ENCODE measurements at regions not wholly inside any gene's neighbourhood (a gene's known extent, or its start where the extent isn't known, plus 50 kb on each side); places are given as distances from the start of the nearest gene placed in this dataset.

DNA sequence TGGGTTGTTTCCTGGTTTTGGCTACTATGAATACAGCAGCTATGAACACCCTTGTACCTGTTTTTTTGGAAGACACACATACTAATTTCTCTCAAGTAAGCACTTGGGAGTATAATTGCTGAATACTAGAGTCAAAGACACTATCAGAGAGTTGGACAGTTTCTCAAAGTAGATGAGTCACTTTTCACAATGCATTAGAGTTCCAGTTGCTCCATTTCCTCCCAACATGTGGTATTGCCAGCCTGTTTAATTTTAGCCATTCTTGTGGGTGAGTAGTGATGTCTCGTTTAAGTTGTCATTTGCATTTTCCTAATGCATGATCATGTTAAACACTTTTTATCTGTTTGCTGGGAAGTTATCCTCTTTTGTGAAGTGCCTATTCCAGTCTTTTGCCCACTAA is 81.6 kb upstream of the GDNF start:
- TF ChIP-seq, protein P1, sequence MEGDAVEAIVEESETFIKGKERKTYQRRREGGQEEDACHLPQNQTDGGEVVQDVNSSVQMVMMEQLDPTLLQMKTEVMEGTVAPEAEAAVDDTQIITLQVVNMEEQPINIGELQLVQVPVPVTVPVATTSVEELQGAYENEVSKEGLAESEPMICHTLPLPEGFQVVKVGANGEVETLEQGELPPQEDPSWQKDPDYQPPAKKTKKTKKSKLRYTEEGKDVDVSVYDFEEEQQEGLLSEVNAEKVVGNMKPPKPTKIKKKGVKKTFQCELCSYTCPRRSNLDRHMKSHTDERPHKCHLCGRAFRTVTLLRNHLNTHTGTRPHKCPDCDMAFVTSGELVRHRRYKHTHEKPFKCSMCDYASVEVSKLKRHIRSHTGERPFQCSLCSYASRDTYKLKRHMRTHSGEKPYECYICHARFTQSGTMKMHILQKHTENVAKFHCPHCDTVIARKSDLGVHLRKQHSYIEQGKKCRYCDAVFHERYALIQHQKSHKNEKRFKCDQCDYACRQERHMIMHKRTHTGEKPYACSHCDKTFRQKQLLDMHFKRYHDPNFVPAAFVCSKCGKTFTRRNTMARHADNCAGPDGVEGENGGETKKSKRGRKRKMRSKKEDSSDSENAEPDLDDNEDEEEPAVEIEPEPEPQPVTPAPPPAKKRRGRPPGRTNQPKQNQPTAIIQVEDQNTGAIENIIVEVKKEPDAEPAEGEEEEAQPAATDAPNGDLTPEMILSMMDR (IDR thresholded peaks at IDR 0.05; ENCODE audit: low read depth, low read length, poor library complexity, severe bottlenecking), result no peak
- no peak for TF ChIP-seq EZH2phosphoT487 (IDR thresholded peaks at IDR 0.05; ENCODE audit: borderline replicate concordance, low read length)

Data from DOHH2 (cell line).